DND-41 (cell line): ENCODE measurements at regions not wholly inside any gene's neighbourhood (a gene's known extent, or its start where the extent isn't known, plus 50 kb on each side); places are given as distances from the start of the nearest gene placed in this dataset.

Experiments used
- EZH2 ChIP-seq: IDR thresholded peaks from 3 replicates; pipeline ENCODE4 v1.6.1; 2012; ENCODE audit warnings: borderline replicate concordance, low read depth, mild to moderate bottlenecking, moderate library complexity, low read length, inconsistent platforms; ENCODE audit not compliant: severe bottlenecking
- TF ChIP-seq, protein P1 (sequence below): IDR thresholded peaks from 2 replicates; pipeline ENCODE4 v1.5.1; 2012; ENCODE audit warnings: borderline replicate concordance, low read length, moderate library complexity, mild to moderate bottlenecking; ENCODE audit not compliant: poor library complexity, severe bottlenecking; ENCODE audit errors: extremely low read depth

DNA sequence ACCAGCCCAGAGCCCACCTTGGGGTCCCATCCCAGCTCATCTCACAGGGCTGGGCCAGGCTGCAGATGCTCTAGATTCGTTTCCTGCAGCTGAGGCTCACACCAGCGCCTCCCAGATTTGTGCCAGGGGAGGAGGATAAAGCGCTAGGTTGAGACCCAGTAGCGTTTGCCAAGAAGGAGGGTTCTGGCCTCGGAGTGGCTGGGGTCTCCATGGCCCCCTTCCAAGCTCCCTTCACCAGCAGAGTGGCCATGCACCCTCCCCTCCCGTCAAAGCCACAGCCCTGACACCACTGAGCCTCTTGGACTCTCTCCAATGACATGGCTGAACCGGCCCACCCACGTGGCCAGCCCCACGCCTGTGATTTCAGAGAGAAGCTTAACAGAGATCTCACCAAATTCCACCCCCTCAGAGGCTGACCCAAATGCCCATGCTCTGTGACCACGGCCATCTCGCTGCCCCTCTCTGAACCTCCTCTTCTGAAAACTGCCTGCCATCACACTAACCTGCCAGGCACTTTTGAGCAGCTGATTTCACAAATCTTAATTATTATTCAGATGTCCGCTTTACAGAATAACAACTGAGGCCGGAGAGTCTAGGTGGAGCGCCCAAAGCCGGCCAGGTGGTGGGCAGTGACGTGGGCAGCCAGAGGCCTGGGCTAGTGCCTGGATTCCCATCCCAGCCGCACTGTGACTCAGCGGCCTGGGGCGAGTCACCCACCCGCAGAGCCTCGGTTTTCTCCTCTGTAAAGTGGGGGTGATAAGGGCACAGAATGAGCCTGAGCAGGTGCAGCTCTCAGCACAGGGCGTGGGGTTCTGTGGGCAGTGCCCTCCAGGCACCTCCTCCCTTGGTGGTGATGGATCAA is 155.7 kb downstream of the C9orf50 start:
- TF ChIP-seq, protein P1, sequence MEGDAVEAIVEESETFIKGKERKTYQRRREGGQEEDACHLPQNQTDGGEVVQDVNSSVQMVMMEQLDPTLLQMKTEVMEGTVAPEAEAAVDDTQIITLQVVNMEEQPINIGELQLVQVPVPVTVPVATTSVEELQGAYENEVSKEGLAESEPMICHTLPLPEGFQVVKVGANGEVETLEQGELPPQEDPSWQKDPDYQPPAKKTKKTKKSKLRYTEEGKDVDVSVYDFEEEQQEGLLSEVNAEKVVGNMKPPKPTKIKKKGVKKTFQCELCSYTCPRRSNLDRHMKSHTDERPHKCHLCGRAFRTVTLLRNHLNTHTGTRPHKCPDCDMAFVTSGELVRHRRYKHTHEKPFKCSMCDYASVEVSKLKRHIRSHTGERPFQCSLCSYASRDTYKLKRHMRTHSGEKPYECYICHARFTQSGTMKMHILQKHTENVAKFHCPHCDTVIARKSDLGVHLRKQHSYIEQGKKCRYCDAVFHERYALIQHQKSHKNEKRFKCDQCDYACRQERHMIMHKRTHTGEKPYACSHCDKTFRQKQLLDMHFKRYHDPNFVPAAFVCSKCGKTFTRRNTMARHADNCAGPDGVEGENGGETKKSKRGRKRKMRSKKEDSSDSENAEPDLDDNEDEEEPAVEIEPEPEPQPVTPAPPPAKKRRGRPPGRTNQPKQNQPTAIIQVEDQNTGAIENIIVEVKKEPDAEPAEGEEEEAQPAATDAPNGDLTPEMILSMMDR: no peak
- TF ChIP-seq EZH2: no peak
